ENCODE measurements at regions not wholly inside any gene's neighbourhood (a gene's known extent, or its start where the extent isn't known, plus 50 kb on each side); places are given as distances from the start of the nearest gene placed in this dataset.
A peak's percentile ranks its signal among the peaks of the same experiment; 100 is the strongest.

- Histone ChIP-seq H4K91ac (ENCODE audit: insufficient read depth, low read depth, low read length) (no peak overlapping the region), H3K4me3 (ENCODE audit: insufficient read depth, low read depth, low read length) (no peak overlapping the region), H4K5ac (ENCODE audit: low read depth, low read length) (no peak overlapping the region), H2BK120ac (ENCODE audit: low read depth, low read length) (peak overlapping the region; percentile 33), H3K27ac (ENCODE audit: insufficient read depth, low read length) (no peak overlapping the region), H3K4me1 (ENCODE audit: control insufficient read depth, insufficient read depth, low read length) (no peaks in the 10 kb centered on the region), H3K9me1 (ENCODE audit: insufficient read depth, low read length) (peaks cover 3% of the 10 kb centered on the region), H4K20me1 (ENCODE audit: insufficient read depth, low read length) (no peaks in the 10 kb centered on the region), H3K18ac (ENCODE audit: low read depth, low read length) (peak overlapping the region; percentile 10; the same call in 1 of the 2 replicates), H3K9ac (ENCODE audit: low read depth, low read length) (no peak overlapping the region), H4K8ac (ENCODE audit: low read depth in 2 of 2, low read length in 2 of 2) (peak overlapping the region in 1 of 2 experiments; percentile 66; a peak in 2 of 4 replicates), H3K56ac (ENCODE audit: extremely low read depth, insufficient read depth, low read length) (no peak overlapping the region), H3K14ac (replicated peaks; ENCODE audit: low read depth, low read length) (peak overlapping the region; percentile 74), H3K4me2 (ENCODE audit: low read depth, low read length) (no peak overlapping the region), H2AK9ac (replicated peaks; ENCODE audit: low read depth, low read length, poor library complexity) (no peak overlapping the region), H3K9me3 (ENCODE audit: control insufficient read depth, insufficient read depth, low read length) (no peaks in the 10 kb centered on the region), H2BK5ac (ENCODE audit: low read depth, low read length, poor library complexity, severe bottlenecking) (peak overlapping the region; percentile 60), H3K36me3 (ENCODE audit: control insufficient read depth, insufficient read depth, low read length) (no peaks in the 10 kb centered on the region), H2BK20ac (ENCODE audit: low read depth, low read length) (peak overlapping the region; percentile 58; the same call in 1 of the 2 replicates), H3K27me3 (ENCODE audit: control insufficient read depth, insufficient read depth, low read length) (no peaks in the 10 kb centered on the region), H3K4ac (ENCODE audit: low read depth, low read length) (peak overlapping the region; percentile 59), H2AFZ (replicated peaks; ENCODE audit: low read length, poor library complexity) (no peak overlapping the region), H3K23ac (ENCODE audit: low read depth, low read length) (peak overlapping the region; percentile 59; the same call in 1 of the 2 replicates), H3K79me1 (ENCODE audit: low read depth in 1 of 2, low read length in 2 of 2) (no peaks in the 10 kb centered on the region), H2BK15ac (ENCODE audit: low read depth, low read length) (peak overlapping the region; percentile 78; the same call in 2 of the 3 replicates), H2AK5ac (ENCODE audit: low read depth, low read length) (0 out of 2 replicates have a peak overlapping the region, but pooled peaks have one; percentile 5)
- ATAC-seq (ENCODE audit: low read depth) (peak; percentile 27; the same call in 1 of the 2 replicates), DNase-seq (peak; percentile 65)
- intact Hi-C loops (cut with micrococcal nuclease) (no loop called here), in situ Hi-C loops (cut with MboI; ENCODE audit: low sequenced_read_pairs) (no loop called here), dilution Hi-C loops (cut with HindIII; ENCODE audit: low sequenced_read_pairs, unreplicated experiment) (no loop called here)
- ChIA-PET CTCF (no interaction called here), POLR2A (ENCODE audit: unreplicated experiment) (no interaction called here)
- no CpG with 5 or more reads among the region's 2 CpGs for WGBS, 2 experiments (ENCODE audit: extremely low coverage in 2 of 2, insufficient read length in 1 of 2)
- BruUV-seq (replicated peaks), result no TSS peak
- no peak for TF ChIP-seq USF2 (IDR thresholded peaks at IDR 0.05; ENCODE audit: low read depth, low read length)
- TF ChIP-seq FOS (IDR thresholded peaks at IDR 0.05; ENCODE audit: low read depth, low read length), result no peak
- TF ChIP-seq RFX5 (IDR thresholded peaks at IDR 0.05; ENCODE audit: low read depth, low read length), result no peak
- TF ChIP-seq MAFK (IDR thresholded peaks at IDR 0.05; ENCODE audit: low read depth, low read length), result no peak
- no peak for TF ChIP-seq SMC3 (IDR thresholded peaks at IDR 0.05; ENCODE audit: low read depth, low read length)
- no peak for TF ChIP-seq BHLHE40 (IDR thresholded peaks at IDR 0.05; ENCODE audit: low read depth, low read length)
- TF ChIP-seq MAZ (IDR thresholded peaks at IDR 0.05; ENCODE audit: borderline replicate concordance, low read depth, low read length), result no peak
- no peak for TF ChIP-seq ELK1 (IDR thresholded peaks at IDR 0.05; ENCODE audit: borderline replicate concordance, low read depth, low read length)
- TF ChIP-seq RAD21 (IDR thresholded peaks at IDR 0.05; ENCODE audit: low read length), result no peak
- no peak for TF ChIP-seq POLR2A (IDR thresholded peaks at IDR 0.05; ENCODE audit: low read depth, low read length)
- no peak for TF ChIP-seq CTCF (conservative IDR thresholded peaks at IDR 0.05; ENCODE audit: low read depth, low read length)
- TF ChIP-seq CEBPB (IDR thresholded peaks at IDR 0.05; ENCODE audit: low read depth, low read length), result no peak
- TF ChIP-seq MXI1 (IDR thresholded peaks at IDR 0.05; ENCODE audit: borderline replicate concordance, low read depth, low read length), result no peak
- TF ChIP-seq CHD1 (IDR thresholded peaks at IDR 0.05; ENCODE audit: low read depth, low read length), result no peak
- no peak for TF ChIP-seq NFE2L2 (IDR thresholded peaks at IDR 0.05; ENCODE audit: low read depth, low read length)
- no peak for TF ChIP-seq RCOR1 (IDR thresholded peaks at IDR 0.05; ENCODE audit: insufficient replicate concordance, low read length)
These were observed 77.7 kb upstream of the WDR75 start for GRCh38 chr2:189363559-189363958.

Data from IMR-90 (cell line).